Astrocyte (in vitro differentiated cells and primary cell): ENCODE measurements at regions not wholly inside any gene's neighbourhood (a gene's known extent, or its start where the extent isn't known, plus 50 kb on each side); places are given as distances from the start of the nearest gene placed in this dataset.
"Not testable (repeated sequence)": the region's sequence is repeated elsewhere in the genome, so short reads cannot be mapped to it uniquely, and the experiment has no call there.

Experiments used
- CTCF ChIP-seq: IDR thresholded peaks from 2 replicates; pipeline ENCODE4 v1.5.1; 2011; ENCODE audit warnings: low read depth, mild to moderate bottlenecking, inconsistent platforms, low read length, moderate library complexity; ENCODE audit not compliant: insufficient read depth
- EZH2 ChIP-seq: IDR thresholded peaks from 2 replicates; pipeline ENCODE4 v1.6.1; 2012; ENCODE audit warnings: mild to moderate bottlenecking, low read length, inconsistent platforms; ENCODE audit not compliant: insufficient read depth

GRCh38 chr10:64906311-64906710 is 1385.1 kb downstream of the REEP3 start:
- not testable (repeated sequence) for TF ChIP-seq CTCF, EZH2
